GM20000 (cell line): ENCODE measurements at regions not wholly inside any gene's neighbourhood (a gene's known extent, or its start where the extent isn't known, plus 50 kb on each side); places are given as distances from the start of the nearest gene placed in this dataset.
"Not testable (repeated sequence)": the region's sequence is repeated elsewhere in the genome, so short reads cannot be mapped to it uniquely, and the experiment has no call there.

Experiments used
- DNase-seq: peaks from one replicate; pipeline ENCODE4 v3.0.0; 2012; ENCODE audit warnings: low spot score
- CTCF ChIP-seq: IDR thresholded peaks from 2 replicates; pipeline ENCODE4 v1.5.1; 2012; ENCODE audit warnings: mild to moderate bottlenecking, control low read depth; ENCODE audit errors: extremely low read depth, missing control alignments

- no peak for DNase-seq
- TF ChIP-seq CTCF: no peak
Measured at GRCh38 chr1:38183096-38183495, 136.5 kb upstream of the POU3F1 start.

- DNase-seq: not testable (repeated sequence)
Measured at GRCh38 chr1:38180388-38180787, 133.8 kb upstream of the POU3F1 start.

- DNase-seq: no peak
- TF ChIP-seq CTCF: no peak
Measured at GRCh38 chr1:38179483-38179882, 132.9 kb upstream of the POU3F1 start.

GRCh38 chr1:38178216-38178615 is 131.6 kb upstream of the POU3F1 start:
- no peak for TF ChIP-seq CTCF
- no peak for DNase-seq

- DNase-seq: no peak
- no peak for TF ChIP-seq CTCF
Measured at GRCh38 chr1:38175121-38175520, 128.5 kb upstream of the POU3F1 start.

GRCh38 chr1:38173848-38174247 is 127.3 kb upstream of the POU3F1 start:
- DNase-seq: no peak
- no peak for TF ChIP-seq CTCF

- TF ChIP-seq CTCF: no peak
- peak; percentile 48 for DNase-seq
Measured at GRCh38 chr1:38173157-38173831, 126.7 kb upstream of the POU3F1 start.

- DNase-seq: no peak
- no peak for TF ChIP-seq CTCF
Measured at GRCh38 chr1:38169121-38169520, 122.5 kb upstream of the POU3F1 start.
